ENCODE measurements at regions not wholly inside any gene's neighbourhood (a gene's known extent, or its start where the extent isn't known, plus 50 kb on each side); places are given as distances from the start of the nearest gene placed in this dataset.

GRCh38 chr9:118686959-118687358, 682.3 kb downstream of the BRINP1 start:
- BruUV-seq (replicated peaks) = no TSS peak
- intact Hi-C loops (cut with micrococcal nuclease; ENCODE audit: unreplicated experiment) = no loop called here
- no peaks in the 10 kb centered on the region for H3K27me3 ChIP-seq (replicated peaks; ENCODE audit: control insufficient read depth, insufficient read depth, low read length)
- H3K36me3 Mint-ChIP-seq (ENCODE audit: insufficient read depth, unreplicated experiment) = no peaks in the 10 kb centered on the region
- H3K4me1 ChIP-seq = 0 out of 2 replicates have a peak, but pooled peaks cover 4% of the 10 kb centered on the region
- H3K27me3 Mint-ChIP-seq (ENCODE audit: insufficient read depth, unreplicated experiment) = peaks cover 4% of the 10 kb centered on the region
- no peaks in the 10 kb centered on the region for H3K4me1 Mint-ChIP-seq (ENCODE audit: low read depth, unreplicated experiment)
- no peak overlapping the region for H3K27ac Mint-ChIP-seq (ENCODE audit: unreplicated experiment)
- DNase-seq = no peak
- no peaks in the 10 kb centered on the region for H3K9me3 Mint-ChIP-seq (ENCODE audit: unreplicated experiment)
- H3K4me3 Mint-ChIP-seq (ENCODE audit: unreplicated experiment) = no peak overlapping the region
- CTCF ChIA-PET = no interaction called here
- H3K4me3 ChIP-seq (ENCODE audit: low read depth, low read length) = no peak overlapping the region
- no peak for TF ChIP-seq CTCF (IDR thresholded peaks at IDR 0.05; ENCODE audit: insufficient read depth in 1 of 2, low read depth in 1 of 2, low read length in 1 of 2, severe bottlenecking in 1 of 2, unreplicated experiment in 1 of 2)
- POLR2A ChIA-PET = no interaction called here
- H3K36me3 ChIP-seq (ENCODE audit: control insufficient read depth, insufficient read depth, low read length) = no peaks in the 10 kb centered on the region
- no peaks in the 10 kb centered on the region for H3K9me3 ChIP-seq

GRCh38 chr9:118689280-118689679, 680.0 kb downstream of the BRINP1 start:
- Mint-ChIP-seq H3K4me3 (ENCODE audit: unreplicated experiment) (no peak overlapping the region), H3K27me3 (ENCODE audit: insufficient read depth, unreplicated experiment) (peaks cover 4% of the 10 kb centered on the region), H3K27ac (ENCODE audit: unreplicated experiment) (no peak overlapping the region), H3K4me1 (ENCODE audit: low read depth, unreplicated experiment) (no peaks in the 10 kb centered on the region), H3K9me3 (ENCODE audit: unreplicated experiment) (no peaks in the 10 kb centered on the region), H3K36me3 (ENCODE audit: insufficient read depth, unreplicated experiment) (no peaks in the 10 kb centered on the region)
- BruUV-seq (replicated peaks) = no TSS peak
- Histone ChIP-seq H3K4me1 (0 out of 2 replicates have a peak, but pooled peaks cover 4% of the 10 kb centered on the region), H3K9me3 (no peaks in the 10 kb centered on the region), H3K36me3 (ENCODE audit: control insufficient read depth, insufficient read depth, low read length) (no peaks in the 10 kb centered on the region), H3K27me3 (replicated peaks; ENCODE audit: control insufficient read depth, insufficient read depth, low read length) (no peaks in the 10 kb centered on the region), H3K4me3 (ENCODE audit: low read depth, low read length) (no peak overlapping the region)
- intact Hi-C loops (cut with micrococcal nuclease; ENCODE audit: unreplicated experiment) = no loop called here
- DNase-seq = no peak
- no peak for TF ChIP-seq CTCF (IDR thresholded peaks at IDR 0.05; ENCODE audit: insufficient read depth in 1 of 2, low read depth in 1 of 2, low read length in 1 of 2, severe bottlenecking in 1 of 2, unreplicated experiment in 1 of 2)
- POLR2A ChIA-PET = no interaction called here
- CTCF ChIA-PET = no interaction called here

- intact Hi-C loops (cut with micrococcal nuclease; ENCODE audit: unreplicated experiment) = no loop called here
- Mint-ChIP-seq H3K27me3 (ENCODE audit: insufficient read depth, unreplicated experiment) (no peaks in the 10 kb centered on the region), H3K4me1 (ENCODE audit: low read depth, unreplicated experiment) (no peaks in the 10 kb centered on the region), H3K4me3 (ENCODE audit: unreplicated experiment) (no peak overlapping the region), H3K27ac (ENCODE audit: unreplicated experiment) (no peak overlapping the region), H3K36me3 (ENCODE audit: insufficient read depth, unreplicated experiment) (no peaks in the 10 kb centered on the region), H3K9me3 (ENCODE audit: unreplicated experiment) (no peaks in the 10 kb centered on the region)
- no peaks in the 10 kb centered on the region for H3K9me3 ChIP-seq
- POLR2A ChIA-PET = no interaction called here
- CTCF ChIA-PET = no interaction called here
- no peak for DNase-seq
- no peak for TF ChIP-seq CTCF (IDR thresholded peaks at IDR 0.05; ENCODE audit: insufficient read depth in 1 of 2, low read depth in 1 of 2, low read length in 1 of 2, severe bottlenecking in 1 of 2, unreplicated experiment in 1 of 2)
- no peak overlapping the region for H3K4me3 ChIP-seq (ENCODE audit: low read depth, low read length)
- H3K4me1 ChIP-seq = 0 out of 2 replicates have a peak, but pooled peaks cover 4% of the 10 kb centered on the region
- H3K27me3 ChIP-seq (replicated peaks; ENCODE audit: control insufficient read depth, insufficient read depth, low read length) = no peaks in the 10 kb centered on the region
- BruUV-seq (replicated peaks) = no TSS peak
- no peaks in the 10 kb centered on the region for H3K36me3 ChIP-seq (ENCODE audit: control insufficient read depth, insufficient read depth, low read length)
Observed at GRCh38 chr9:118692613-118693012, 676.6 kb downstream of the BRINP1 start.

Data from Caco-2 (cell line).